Suprapubic skin (tissue), 4 donors: ENCODE measurements at regions not wholly inside any gene's neighbourhood (a gene's known extent, or its start where the extent isn't known, plus 50 kb on each side); places are given as distances from the start of the nearest gene placed in this dataset.
"Not testable (repeated sequence)": the region's sequence is repeated elsewhere in the genome, so short reads cannot be mapped to it uniquely, and the experiment has no call there.

Source experiments
- CTCF ChIP-seq, 2 donors: fragments of 200-600 bp in 1 of 2; fragments of 450-650 bp in 1 of 2; sonication (generic) in 1 of 2; IDR thresholded peaks; one replicate each; pipeline ENCODE4 v1.5.1; 2016 to 2019; ENCODE audit warnings: antibody characterized with exemption in 2 of 2, mild to moderate bottlenecking in 1 of 2, moderate library complexity in 1 of 2
- EP300 ChIP-seq: sonication (generic); formaldehyde crosslinking; IDR thresholded peaks from one replicate; pipeline ENCODE4 v1.6.1; 2017; ENCODE audit warnings: antibody characterized with exemption
- POLR2A ChIP-seq, 2 donors: fragments of 450-650 bp; IDR thresholded peaks; one replicate each; pipeline ENCODE4 v1.6.1; 2017; ENCODE audit warnings: antibody characterized with exemption in 2 of 2, mild to moderate bottlenecking in 2 of 2, moderate library complexity in 2 of 2
- POLR2AphosphoS5 ChIP-seq, 3 donors: sonication (generic); formaldehyde crosslinking; IDR thresholded peaks; one replicate each; pipeline ENCODE4 v1.6.1; 2017; ENCODE audit warnings: antibody characterized with exemption in 3 of 3

DNA sequence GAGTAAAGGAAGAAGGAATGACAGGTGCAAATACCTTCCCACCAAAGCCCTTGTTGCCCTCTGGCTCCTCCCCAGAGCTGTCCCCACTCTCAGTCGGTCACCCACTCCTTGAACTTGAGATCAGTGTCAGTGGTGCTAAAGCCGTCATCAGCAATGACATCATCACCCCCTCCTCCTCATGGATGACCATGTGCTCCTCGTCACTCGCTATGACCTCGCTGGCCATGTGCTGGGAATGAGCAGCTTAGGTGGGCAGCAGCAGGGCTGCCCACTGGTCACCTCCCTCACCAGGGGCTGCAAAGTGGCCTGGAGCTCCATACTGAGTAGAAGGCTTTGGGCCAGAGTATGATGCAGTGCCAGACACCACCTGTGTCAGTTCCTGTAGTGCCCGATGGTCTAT is 153.1 kb upstream of the CDK13 start:
- not testable (repeated sequence) for TF ChIP-seq POLR2A (IDR thresholded peaks at IDR 0.05); CTCF (IDR thresholded peaks at IDR 0.05); POLR2AphosphoS5 (IDR thresholded peaks at IDR 0.05); EP300
